A549 (cell line): ENCODE measurements at regions not wholly inside any gene's neighbourhood (a gene's known extent, or its start where the extent isn't known, plus 50 kb on each side); places are given as distances from the start of the nearest gene placed in this dataset.
"Not testable (repeated sequence)": the region's sequence is repeated elsewhere in the genome, so short reads cannot be mapped to it uniquely, and the experiment has no call there.

Experiments used
- ATAC-seq, 2 experiments: fragments of 200-7000 bp in 1 of 2; fragments of >200 bp in 1 of 2; cut with Nextera tagmentation in 1 of 2; cut with Tn5 transposase in 1 of 2; 3 replicates each; pipeline versions ENCODE4 v1.8.0 to v1.9.1; 2018 to 2020; ENCODE audit warnings: mild to moderate bottlenecking in 1 of 2, moderate library complexity in 1 of 2
- CTCF ChIA-PET: fragments of 300-600 bp; sonication (Branson Sonifier 250); formaldehyde crosslinking; extraction: SDS; loops from one replicate; lab custom pipeline; 2021; ENCODE audit warnings: antibody characterized with exemption, inconsistent platforms; lab: Yijun Ruan, JAX
- POLR2A ChIA-PET: fragments of 350-600 bp; formaldehyde crosslinking; extraction: SDS; loops from one replicate; lab custom pipeline; 2021; ENCODE audit warnings: antibody characterized with exemption, inconsistent platforms; lab: Yijun Ruan, JAX
- DNase-seq, 2 experiments: peaks; one replicate each; pipeline versions ENCODE4 v3.0.0 to v3.0.0-alpha.2; 2011 to 2016; ENCODE audit warnings: low read depth in 1 of 2, low spot score in 1 of 2
- FAIRE-seq: peaks from 2 replicates; lab custom pipeline; 2011; peaks lifted over from hg19 to GRCh38; lab: Jason Lieb, UNC
- H3K27ac ChIP-seq, 2 experiments: fragments of >200 bp; sonication (Bioruptor Twin); formaldehyde crosslinking; 3 replicates each; pipeline ENCODE4 v1.5.1; 2016 to 2017
- H3K4me1 ChIP-seq: fragments of >200 bp; sonication (Bioruptor Twin); formaldehyde crosslinking; 3 replicates; pipeline ENCODE4 v1.6.1; 2016
- H3K4me2 ChIP-seq: fragments of >200 bp; sonication (Bioruptor Twin); formaldehyde crosslinking; 3 replicates; pipeline ENCODE4 v1.6.1; 2016
- H3K4me3 ChIP-seq: fragments of >200 bp; sonication (Bioruptor Twin); formaldehyde crosslinking; 3 replicates; pipeline ENCODE4 v1.5.1; 2016
- H3K9me3 ChIP-seq: fragments of >200 bp; sonication (Bioruptor Twin); formaldehyde crosslinking; 3 replicates; pipeline ENCODE4 v1.6.1; 2016
- EHF ChIP-seq: fragments of 250-450 bp; sonication (Bioruptor Pico); IDR thresholded peaks from 2 replicates; pipeline ENCODE4 v1.5.0; 2020; ENCODE audit warnings: mild to moderate bottlenecking
- EP300 ChIP-seq, 2 experiments: fragments of >200 bp; sonication (Bioruptor Twin); formaldehyde crosslinking; IDR thresholded peaks; 2 replicates in 1 of 2; 3 replicates in 1 of 2; pipeline ENCODE4 v1.6.1; 2016 to 2017
- FOSL2 ChIP-seq, 2 experiments: fragments of 450-650 bp in 1 of 2; fragments of >200 bp in 1 of 2; sonication (Bioruptor Twin) in 1 of 2; formaldehyde crosslinking; IDR thresholded peaks; 2 replicates each; pipeline versions ENCODE4 v1.5.0 to v1.6.1; 2016 to 2020; ENCODE audit warnings: mild to moderate bottlenecking in 1 of 2, moderate library complexity in 1 of 2
- FOXS1 ChIP-seq: fragments of 250-450 bp; sonication (Bioruptor Pico); IDR thresholded peaks from 2 replicates; pipeline ENCODE4 v1.5.0; 2020; ENCODE audit warnings: mild to moderate bottlenecking, moderate library complexity
- HEYL ChIP-seq: fragments of 250-450 bp; sonication (Bioruptor Pico); IDR thresholded peaks from 2 replicates; pipeline ENCODE4 v1.8.0; 2021; ENCODE audit warnings: mild to moderate bottlenecking, moderate library complexity
- JUNB ChIP-seq: fragments of >200 bp; sonication (Bioruptor Twin); formaldehyde crosslinking; IDR thresholded peaks from 2 replicates; pipeline ENCODE4 v1.6.1; 2016
- NPAS2 ChIP-seq: fragments of 250-450 bp; sonication (Bioruptor Pico); IDR thresholded peaks from 2 replicates; pipeline ENCODE4 v1.8.0; 2022; ENCODE audit warnings: mild to moderate bottlenecking, moderate library complexity, borderline replicate concordance
- NR3C1 ChIP-seq: fragments of >200 bp; sonication (Bioruptor Twin); formaldehyde crosslinking; IDR thresholded peaks from 3 replicates; pipeline ENCODE4 v1.6.1; 2017
- POLR2A ChIP-seq: IDR thresholded peaks from 2 replicates; pipeline ENCODE4 v1.6.1; 2012; ENCODE audit warnings: mild to moderate bottlenecking, low read length
- POLR2AphosphoS2 ChIP-seq: conservative IDR thresholded peaks from 2 replicates; pipeline ENCODE4 v1.6.1; 2012; ENCODE audit warnings: low read length, improper control_type of control experiment, inconsistent platforms
- RCOR1 ChIP-seq: fragments of 150-350 bp; IDR thresholded peaks from 2 replicates; pipeline ENCODE4 v1.6.1; 2014; ENCODE audit warnings: antibody characterized with exemption, low read length, low read depth
- REST ChIP-seq: fragments of 200-600 bp; sonication (generic); IDR thresholded peaks from 2 replicates; pipeline ENCODE4 v1.6.1; 2016; ENCODE audit warnings: antibody characterized with exemption, mild to moderate bottlenecking, moderate library complexity
- RNF2 ChIP-seq: fragments of 200-600 bp; sonication (generic); IDR thresholded peaks from 2 replicates; pipeline ENCODE4 v1.6.1; 2016; ENCODE audit warnings: low read depth, mild to moderate bottlenecking, antibody characterized with exemption, moderate library complexity, borderline replicate concordance
- SMC3 ChIP-seq: fragments of >200 bp; sonication (Bioruptor Twin); formaldehyde crosslinking; IDR thresholded peaks from 3 replicates; pipeline ENCODE4 v1.6.1; 2018; ENCODE audit warnings: inconsistent platforms
- SREBF2 ChIP-seq: fragments of 450-650 bp; IDR thresholded peaks from 2 replicates; pipeline ENCODE4 v1.6.1; 2014; ENCODE audit warnings: mild to moderate bottlenecking, moderate library complexity
- TFCP2L1 ChIP-seq: fragments of 250-450 bp; sonication (Bioruptor Pico); IDR thresholded peaks from 2 replicates; pipeline ENCODE4 v1.5.0; 2021; ENCODE audit warnings: mild to moderate bottlenecking
- TP53 ChIP-seq: fragments of 250-450 bp; sonication (Bioruptor Pico); IDR thresholded peaks from 2 replicates; pipeline ENCODE4 v1.5.0; 2021; ENCODE audit warnings: mild to moderate bottlenecking, moderate library complexity
- ZFP36 ChIP-seq: fragments of 450-650 bp; IDR thresholded peaks from 2 replicates; pipeline ENCODE4 v1.6.1; 2014; ENCODE audit warnings: borderline replicate concordance; ENCODE audit not compliant: partially characterized antibody
- ZNF302 ChIP-seq: fragments of 250-450 bp; sonication (Bioruptor Pico); IDR thresholded peaks from 2 replicates; pipeline ENCODE4 v1.9.0; 2021; ENCODE audit warnings: inconsistent platforms, mild to moderate bottlenecking, moderate library complexity
- WGBS: methylation state at CpG from one replicate; pipeline ENCODE4 v1.1.6; 2017; ENCODE audit errors: missing lambda C conversion rate; 5-methylcytosine and 5-hydroxymethylcytosine counted together
- TF ChIP-seq, protein P1 (sequence below): fragments of 450-650 bp; IDR thresholded peaks from 2 replicates; pipeline ENCODE4 v1.6.1; 2014; ENCODE audit warnings: antibody characterized with exemption
- TF ChIP-seq, protein P2 (sequence below): IDR thresholded peaks from 2 replicates; pipeline ENCODE4 v1.6.1; 2012
- TF ChIP-seq, protein P3 (sequence below): IDR thresholded peaks from 2 replicates; pipeline ENCODE4 v1.6.1; 2012; ENCODE audit warnings: low read depth, borderline replicate concordance

- TF ChIP-seq TFCP2L1 (no peak), JUNB (no peak), POLR2A (no peak), SREBF2 (no peak), POLR2AphosphoS2 (no peak), SMC3 (no peak), ZFP36 (no peak), NR3C1 (no peak), FOXS1 (CRISPR knock-in tag) (no peak), ZNF302 (CRISPR knock-in tag) (no peak), TP53 (CRISPR knock-in tag) (no peak), REST (no peak)
These were observed 250.0 kb downstream of the ABCC12 start (continued) for GRCh38 chr16:47905771-47906170.

- no peak overlapping the region for H3K27ac ChIP-seq
- no peak overlapping the region for H3K4me2 ChIP-seq
- no peak overlapping the region for H3K4me3 ChIP-seq
- FAIRE-seq (no peak), DNase-seq (no peak), ATAC-seq (no peak)
- WGBS = 92% methylated on average over 6 of the region's 6 CpGs
- H3K4me1 ChIP-seq = no peaks in the 10 kb centered on the region
- TF ChIP-seq JUNB (no peak), SREBF2 (no peak), HEYL (CRISPR knock-in tag) (no peak), RNF2 (no peak), FOXS1 (CRISPR knock-in tag) (no peak), EHF (CRISPR knock-in tag) (no peak), NPAS2 (CRISPR knock-in tag) (no peak)
- TF ChIP-seq, protein P1, sequence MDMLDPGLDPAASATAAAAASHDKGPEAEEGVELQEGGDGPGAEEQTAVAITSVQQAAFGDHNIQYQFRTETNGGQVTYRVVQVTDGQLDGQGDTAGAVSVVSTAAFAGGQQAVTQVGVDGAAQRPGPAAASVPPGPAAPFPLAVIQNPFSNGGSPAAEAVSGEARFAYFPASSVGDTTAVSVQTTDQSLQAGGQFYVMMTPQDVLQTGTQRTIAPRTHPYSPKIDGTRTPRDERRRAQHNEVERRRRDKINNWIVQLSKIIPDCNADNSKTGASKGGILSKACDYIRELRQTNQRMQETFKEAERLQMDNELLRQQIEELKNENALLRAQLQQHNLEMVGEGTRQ = no peak
- TF ChIP-seq, protein P2, sequence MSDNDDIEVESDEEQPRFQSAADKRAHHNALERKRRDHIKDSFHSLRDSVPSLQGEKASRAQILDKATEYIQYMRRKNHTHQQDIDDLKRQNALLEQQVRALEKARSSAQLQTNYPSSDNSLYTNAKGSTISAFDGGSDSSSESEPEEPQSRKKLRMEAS = no peak
- ChIA-PET CTCF (no interaction called here), POLR2A (no interaction called here)
- no peaks in the 10 kb centered on the region for H3K9me3 ChIP-seq
These were observed 251.1 kb downstream of the ABCC12 start for GRCh38 chr16:47904691-47905090.

GRCh38 chr16:47903470-47903869, 252.3 kb downstream of the ABCC12 start:
- Histone ChIP-seq H3K9me3 (no peaks in the 10 kb centered on the region), H3K4me3 (no peak overlapping the region), H3K27ac (no peak overlapping the region), H3K4me1 (no peaks in the 10 kb centered on the region), H3K4me2 (no peak overlapping the region)
- ChIA-PET POLR2A (no interaction called here), CTCF (no interaction called here)
- FAIRE-seq (no peak), DNase-seq (no peak), ATAC-seq (no peak)
- TF ChIP-seq ZFP36 (no peak), FOSL2 (IDR thresholded peaks at IDR 0.05) (no peak), FOSL2 (CRISPR knock-in tag; IDR thresholded peaks at IDR 0.05) (no peak), RCOR1 (no peak), EP300 (IDR thresholded peaks at IDR 0.05) (no peak)
- TF ChIP-seq, protein P3, sequence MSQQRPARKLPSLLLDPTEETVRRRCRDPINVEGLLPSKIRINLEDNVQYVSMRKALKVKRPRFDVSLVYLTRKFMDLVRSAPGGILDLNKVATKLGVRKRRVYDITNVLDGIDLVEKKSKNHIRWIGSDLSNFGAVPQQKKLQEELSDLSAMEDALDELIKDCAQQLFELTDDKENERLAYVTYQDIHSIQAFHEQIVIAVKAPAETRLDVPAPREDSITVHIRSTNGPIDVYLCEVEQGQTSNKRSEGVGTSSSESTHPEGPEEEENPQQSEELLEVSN = no peak
- WGBS = 69% methylated on average over 10 of the region's 10 CpGs

DNA sequence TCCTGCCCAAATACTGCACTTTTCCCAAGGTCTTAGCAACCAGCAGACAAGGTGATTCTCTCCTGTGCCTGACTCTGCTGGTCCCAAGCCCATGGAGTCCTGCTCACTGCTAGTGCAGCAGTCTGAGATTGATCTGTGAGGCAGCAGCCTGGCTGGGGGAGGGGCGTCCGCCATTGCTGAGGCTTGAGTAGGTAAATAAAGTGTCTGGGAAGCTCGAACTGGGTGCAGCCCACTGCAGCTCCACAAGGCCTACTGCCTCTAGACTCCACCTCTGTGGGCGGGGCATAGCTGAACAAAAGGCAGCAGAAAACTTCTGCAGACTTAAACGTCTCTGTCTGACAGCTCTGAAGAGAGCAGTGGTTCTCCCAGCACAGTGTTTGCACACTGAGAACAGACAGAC, 258.7 kb downstream of the ABCC12 start:
- DNase-seq, FAIRE-seq, ATAC-seq, H3K27ac ChIP-seq, POLR2A ChIA-PET, H3K9me3 ChIP-seq, H3K4me2 ChIP-seq, H3K4me3 ChIP-seq, H3K4me1 ChIP-seq: not testable (repeated sequence)
- CTCF ChIA-PET = interaction anchor here (1.1 kb wide), 1 partner anchor 12 kb away, joined by 3 read pairs; no protein-coding TSS in a partner anchor
- 49% methylated on average over 5 of the region's 5 CpGs for WGBS
